ENCODE measurements at regions not wholly inside any gene's neighbourhood (a gene's known extent, or its start where the extent isn't known, plus 50 kb on each side); places are given as distances from the start of the nearest gene placed in this dataset.

- FAIRE-seq, result no peak
Observed at GRCh38 chr2:79453918-79454317, 58.9 kb upstream of the CTNNA2 start.

- FAIRE-seq, result no peak
Observed at GRCh38 chr2:79452651-79453050, 60.2 kb upstream of the CTNNA2 start.

GRCh38 chr2:79447463-79447862 lies 65.4 kb upstream of the CTNNA2 start:
- no peak for FAIRE-seq

GRCh38 chr2:79446313-79446712 lies 66.5 kb upstream of the CTNNA2 start:
- no peak for FAIRE-seq

GRCh38 chr2:79437433-79438267 lies 75.2 kb upstream of the CTNNA2 start:
- FAIRE-seq, result no peak

- FAIRE-seq, result no peak
Observed at GRCh38 chr2:79434362-79434761, 78.5 kb upstream of the CTNNA2 start.

- FAIRE-seq, result no peak
Observed at GRCh38 chr2:79432731-79433146, 80.1 kb upstream of the CTNNA2 start.

GRCh38 chr2:79428745-79429144 lies 84.1 kb upstream of the CTNNA2 start:
- no peak for FAIRE-seq

GRCh38 chr2:79414690-79415089 lies 98.2 kb upstream of the CTNNA2 start:
- FAIRE-seq, result no peak

GRCh38 chr2:79394485-79394859 lies 118.4 kb upstream of the CTNNA2 start:
- FAIRE-seq, result no peak

GRCh38 chr2:79393806-79394484 lies 118.9 kb upstream of the CTNNA2 start:
- no peak for FAIRE-seq

GRCh38 chr2:79393107-79393685 lies 119.7 kb upstream of the CTNNA2 start:
- no peak for FAIRE-seq

GRCh38 chr2:79389481-79389880 lies 123.4 kb upstream of the CTNNA2 start:
- FAIRE-seq, result no peak

- no peak for FAIRE-seq
Observed at GRCh38 chr2:79388024-79388423, 124.8 kb upstream of the CTNNA2 start.

- FAIRE-seq, result no peak
Observed at GRCh38 chr2:79387431-79387830, 125.4 kb upstream of the CTNNA2 start.

- no peak for FAIRE-seq
Observed at GRCh38 chr2:79383681-79384080, 129.2 kb upstream of the CTNNA2 start.

- FAIRE-seq, result no peak
Observed at GRCh38 chr2:79375817-79376216, 137.0 kb upstream of the CTNNA2 start.

GRCh38 chr2:79373358-79374130 lies 139.3 kb upstream of the CTNNA2 start:
- no peak for FAIRE-seq

- FAIRE-seq, result no peak
Observed at GRCh38 chr2:79370976-79371538, 141.8 kb upstream of the CTNNA2 start.

- no peak for FAIRE-seq
Observed at GRCh38 chr2:79369127-79369526, 143.7 kb upstream of the CTNNA2 start.

GRCh38 chr2:79368116-79368630 lies 144.7 kb upstream of the CTNNA2 start:
- FAIRE-seq, result no peak

GRCh38 chr2:79359419-79359818 lies 153.4 kb upstream of the CTNNA2 start:
- FAIRE-seq, result no peak

- no peak for FAIRE-seq
Observed at GRCh38 chr2:79355569-79355968, 157.3 kb upstream of the CTNNA2 start.

All from colon (tissue), 2 donors.